BE2C (cell line): ENCODE measurements at regions not wholly inside any gene's neighbourhood (a gene's known extent, or its start where the extent isn't known, plus 50 kb on each side); places are given as distances from the start of the nearest gene placed in this dataset.

Experiments
- DNase-seq: peaks from one replicate; pipeline ENCODE4 v3.0.0-alpha.2; 2020
- H3K27me3 ChIP-seq: fragments of 250-450 bp; sonication (Bioruptor Pico); 2 replicates; pipeline ENCODE4 v1.5.1; 2020; ENCODE audit warnings: mild to moderate bottlenecking
- H3K36me3 ChIP-seq: fragments of 250-450 bp; sonication (Bioruptor Pico); 2 replicates; pipeline ENCODE4 v1.5.1; 2020; ENCODE audit warnings: mild to moderate bottlenecking
- H3K4me1 ChIP-seq: fragments of 250-450 bp; sonication (Bioruptor Pico); 2 replicates; pipeline ENCODE4 v1.5.1; 2020
- H3K4me3 ChIP-seq: 2 replicates; pipeline ENCODE4 v1.5.1; 2011; ENCODE audit warnings: low read depth, low read length
- H3K9me3 ChIP-seq: fragments of 250-450 bp; sonication (Bioruptor Pico); 2 replicates; pipeline ENCODE4 v1.5.1; 2020
- CTCF ChIP-seq: IDR thresholded peaks from 2 replicates; pipeline ENCODE4 v1.5.1; 2012; ENCODE audit warnings: mild to moderate bottlenecking, low read depth, low read length

GRCh38 chr2:123128951-123129350, 896.1 kb upstream of the CNTNAP5 start:
- no peaks in the 10 kb centered on the region for H3K27me3 ChIP-seq
- no peak for DNase-seq
- no peaks in the 10 kb centered on the region for H3K9me3 ChIP-seq
- H3K4me1 ChIP-seq: no peaks in the 10 kb centered on the region
- H3K36me3 ChIP-seq: no peaks in the 10 kb centered on the region
- H3K4me3 ChIP-seq: no peak overlapping the region
- TF ChIP-seq CTCF: no peak

- no peak for DNase-seq
- no peaks in the 10 kb centered on the region for H3K4me1 ChIP-seq
- H3K36me3 ChIP-seq: no peaks in the 10 kb centered on the region
- H3K4me3 ChIP-seq: no peak overlapping the region
- no peaks in the 10 kb centered on the region for H3K27me3 ChIP-seq
- no peaks in the 10 kb centered on the region for H3K9me3 ChIP-seq
- no peak for TF ChIP-seq CTCF
These were observed 888.7 kb upstream of the CNTNAP5 start for GRCh38 chr2:123136419-123136818.

- DNase-seq: no peak
- H3K4me1 ChIP-seq: no peaks in the 10 kb centered on the region
- no peaks in the 10 kb centered on the region for H3K9me3 ChIP-seq
- TF ChIP-seq CTCF: no peak
- H3K27me3 ChIP-seq: no peaks in the 10 kb centered on the region
- H3K4me3 ChIP-seq: no peak overlapping the region
- no peaks in the 10 kb centered on the region for H3K36me3 ChIP-seq
These were observed 881.0 kb upstream of the CNTNAP5 start for GRCh38 chr2:123144082-123144481.

- no peaks in the 10 kb centered on the region for H3K27me3 ChIP-seq
- DNase-seq: no peak
- no peak for TF ChIP-seq CTCF
These were observed 872.0 kb upstream of the CNTNAP5 start for GRCh38 chr2:123153041-123153440.

GRCh38 chr2:123154195-123154594, 870.9 kb upstream of the CNTNAP5 start:
- no peaks in the 10 kb centered on the region for H3K4me1 ChIP-seq
- DNase-seq: no peak
- H3K36me3 ChIP-seq: no peaks in the 10 kb centered on the region
- no peaks in the 10 kb centered on the region for H3K9me3 ChIP-seq
- H3K4me3 ChIP-seq: no peak overlapping the region
- no peaks in the 10 kb centered on the region for H3K27me3 ChIP-seq
- no peak for TF ChIP-seq CTCF

More at GRCh38 chr2:123153041-123153440, 872.0 kb upstream of the CNTNAP5 start:
- H3K9me3 ChIP-seq: no peaks in the 10 kb centered on the region
- no peaks in the 10 kb centered on the region for H3K36me3 ChIP-seq
- no peak overlapping the region for H3K4me3 ChIP-seq
- H3K4me1 ChIP-seq: no peaks in the 10 kb centered on the region

GRCh38 chr2:123157016-123157415, 868.1 kb upstream of the CNTNAP5 start:
- no peaks in the 10 kb centered on the region for H3K9me3 ChIP-seq
- H3K4me3 ChIP-seq: no peak overlapping the region
- H3K27me3 ChIP-seq: no peaks in the 10 kb centered on the region
- H3K36me3 ChIP-seq: no peaks in the 10 kb centered on the region
- no peaks in the 10 kb centered on the region for H3K4me1 ChIP-seq
- no peak for TF ChIP-seq CTCF
- no peak for DNase-seq
